ENCODE measurements at regions not wholly inside any gene's neighbourhood (a gene's known extent, or its start where the extent isn't known, plus 50 kb on each side); places are given as distances from the start of the nearest gene placed in this dataset.

DNA sequence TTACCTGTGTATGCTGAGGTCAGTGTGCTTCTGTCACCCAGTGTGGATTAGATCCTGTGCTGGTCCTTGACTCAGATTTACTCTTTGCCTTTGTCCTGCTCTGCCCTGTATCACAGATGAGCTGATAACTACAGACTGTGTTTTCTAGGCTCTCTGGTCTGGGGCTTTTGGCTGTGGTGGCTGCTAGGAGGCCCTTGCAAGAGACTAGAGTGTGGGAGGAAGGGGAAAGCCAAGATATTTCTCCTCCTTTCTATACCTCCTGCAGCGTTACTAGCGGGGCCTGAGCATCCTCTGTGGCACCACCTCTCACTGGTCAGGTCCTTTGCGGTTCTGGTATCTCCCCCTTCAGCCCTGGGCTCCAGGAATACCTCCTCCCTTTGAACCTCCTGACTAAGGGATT, 282.3 kb upstream of the TBC1D5 start:
- no peak for TF ChIP-seq FOXM1 (IDR thresholded peaks at IDR 0.05; ENCODE audit: borderline replicate concordance)
- TF ChIP-seq, protein P1, sequence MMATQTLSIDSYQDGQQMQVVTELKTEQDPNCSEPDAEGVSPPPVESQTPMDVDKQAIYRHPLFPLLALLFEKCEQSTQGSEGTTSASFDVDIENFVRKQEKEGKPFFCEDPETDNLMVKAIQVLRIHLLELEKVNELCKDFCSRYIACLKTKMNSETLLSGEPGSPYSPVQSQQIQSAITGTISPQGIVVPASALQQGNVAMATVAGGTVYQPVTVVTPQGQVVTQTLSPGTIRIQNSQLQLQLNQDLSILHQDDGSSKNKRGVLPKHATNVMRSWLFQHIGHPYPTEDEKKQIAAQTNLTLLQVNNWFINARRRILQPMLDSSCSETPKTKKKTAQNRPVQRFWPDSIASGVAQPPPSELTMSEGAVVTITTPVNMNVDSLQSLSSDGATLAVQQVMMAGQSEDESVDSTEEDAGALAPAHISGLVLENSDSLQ (IDR thresholded peaks at IDR 0.05): no peak
- no peak for TF ChIP-seq NFRKB (IDR thresholded peaks at IDR 0.05)
- TF ChIP-seq HDGF (IDR thresholded peaks at IDR 0.05; ENCODE audit: borderline replicate concordance): no peak
- no peak for TF ChIP-seq TARDBP (IDR thresholded peaks at IDR 0.05)

All from HEK293T (cell line).